Neural cell (in vitro differentiated cells): ENCODE measurements at regions not wholly inside any gene's neighbourhood (a gene's known extent, or its start where the extent isn't known, plus 50 kb on each side); places are given as distances from the start of the nearest gene placed in this dataset.

Experiments used
- H2AFZ ChIP-seq: fragments of 200-600, 300-800 bp; sonication (generic), shearing (Covaris generic); 2 replicates; pipeline ENCODE4 v1.6.0; 2014; ENCODE audit warnings: low read depth, mild to moderate bottlenecking, antibody characterized with exemption, low read length, moderate library complexity
- H3F3A ChIP-seq: fragments of 200-600 bp; shearing (Covaris generic); 2 replicates; pipeline ENCODE4 v1.6.1; 2016; ENCODE audit warnings: mild to moderate bottlenecking, moderate library complexity, mixed read lengths, antibody characterized with exemption, low read length; ENCODE audit not compliant: insufficient read depth, poor library complexity, severe bottlenecking
- H3K27ac ChIP-seq: fragments of 200-600, 300-800 bp; sonication (generic), shearing (Covaris generic); 2 replicates; pipeline ENCODE4 v1.5.1; 2014; ENCODE audit warnings: mild to moderate bottlenecking, low read length, moderate library complexity
- H3K27me3 ChIP-seq: fragments of 300-800, 200-600 bp; sonication (generic), shearing (Covaris generic); 2 replicates; pipeline ENCODE4 v1.6.0; 2014; ENCODE audit warnings: mild to moderate bottlenecking, low read depth, low read length, moderate library complexity; ENCODE audit not compliant: insufficient read depth
- H3K36me3 ChIP-seq: fragments of 300-800, 200-600 bp; sonication (generic), shearing (Covaris generic); 2 replicates; pipeline ENCODE4 v1.5.1; 2014; ENCODE audit warnings: mild to moderate bottlenecking, antibody characterized with exemption, low read length, moderate library complexity; ENCODE audit not compliant: insufficient read depth
- H3K4me2 ChIP-seq: fragments of 300-800, 200-600 bp; sonication (generic), shearing (Covaris generic); 2 replicates; pipeline ENCODE4 v1.6.0; 2014; ENCODE audit warnings: mild to moderate bottlenecking, low read length
- H3K4me3 ChIP-seq: fragments of 300-800, 200-600 bp; sonication (generic), shearing (Covaris generic); 2 replicates; pipeline ENCODE4 v1.5.1; 2014; ENCODE audit warnings: mild to moderate bottlenecking, low read length, moderate library complexity
- H3K79me2 ChIP-seq: fragments of 200-600 bp; shearing (Covaris generic); replicated peaks from 2 replicates; pipeline ENCODE4 v1.6.0; 2014; ENCODE audit warnings: mild to moderate bottlenecking, low read length, moderate library complexity; ENCODE audit not compliant: insufficient read depth
- H3K9ac ChIP-seq: fragments of 300-800, 200-600 bp; sonication (generic), shearing (Covaris generic); 2 replicates; pipeline ENCODE4 v1.6.1; 2016; ENCODE audit warnings: mild to moderate bottlenecking, low read length, mixed read lengths
- H3K9me2 ChIP-seq: fragments of 200-600 bp; shearing (Covaris generic); 2 replicates; pipeline ENCODE4 v1.6.1; 2016; ENCODE audit warnings: mild to moderate bottlenecking, low read length, mixed read lengths; ENCODE audit not compliant: insufficient read depth
- H3K9me3 ChIP-seq: fragments of 200-600, 300-800 bp; sonication (generic), shearing (Covaris generic); 2 replicates; pipeline ENCODE4 v1.6.1; 2016; ENCODE audit warnings: mild to moderate bottlenecking, mixed run types, low read length, moderate library complexity, mixed read lengths
- H4K20me1 ChIP-seq: fragments of 200-600 bp; shearing (Covaris generic); 2 replicates; pipeline ENCODE4 v1.6.1; 2016; ENCODE audit warnings: mild to moderate bottlenecking, mixed run types; ENCODE audit not compliant: insufficient read depth
- CTCF ChIP-seq: fragments of 450-650 bp; IDR thresholded peaks from 2 replicates; pipeline ENCODE4 v1.5.1; 2014; ENCODE audit warnings: antibody characterized with exemption, mild to moderate bottlenecking, moderate library complexity; ENCODE audit not compliant: poor library complexity, severe bottlenecking
- EP300 ChIP-seq: fragments of 450-650 bp; conservative IDR thresholded peaks from 2 replicates; pipeline ENCODE4 v1.6.1; 2014; ENCODE audit warnings: antibody characterized with exemption, mild to moderate bottlenecking, moderate library complexity; ENCODE audit not compliant: poor library complexity, severe bottlenecking
- EZH2 ChIP-seq: fragments of 200-600, 300-800 bp; shearing (Covaris generic), sonication (generic); IDR thresholded peaks from 2 replicates; pipeline ENCODE4 v1.6.1; 2014; ENCODE audit warnings: antibody characterized with exemption, low read length, borderline replicate concordance, mild to moderate bottlenecking; ENCODE audit not compliant: insufficient read depth, poor library complexity, severe bottlenecking
- MXI1 ChIP-seq: fragments of 450-650 bp; conservative IDR thresholded peaks from 2 replicates; pipeline ENCODE4 v1.6.1; 2014; ENCODE audit warnings: antibody characterized with exemption, mild to moderate bottlenecking; ENCODE audit not compliant: poor library complexity, severe bottlenecking
- SMC3 ChIP-seq: fragments of 450-650 bp; conservative IDR thresholded peaks from 2 replicates; pipeline ENCODE4 v1.6.1; 2014; ENCODE audit warnings: antibody characterized with exemption, mild to moderate bottlenecking, moderate library complexity; ENCODE audit not compliant: poor library complexity
- TAF1 ChIP-seq: IDR thresholded peaks from 2 replicates; pipeline ENCODE4 v1.6.1; 2012; ENCODE audit warnings: low read depth
- TF ChIP-seq, protein P1 (sequence below): IDR thresholded peaks from 2 replicates; pipeline ENCODE4 v1.6.1; 2012; ENCODE audit warnings: borderline replicate concordance

GRCh38 chr12:46887870-46888269 lies 62.1 kb upstream of the SLC38A4 start:
- H3K4me3 ChIP-seq = no peak overlapping the region
- H3K9me3 ChIP-seq = no peaks in the 10 kb centered on the region
- H3K4me2 ChIP-seq = no peak overlapping the region
- no peaks in the 10 kb centered on the region for H3K36me3 ChIP-seq
- H3K27ac ChIP-seq = no peak overlapping the region
- H2AFZ ChIP-seq = no peak overlapping the region
- no peaks in the 10 kb centered on the region for H3K79me2 ChIP-seq
- H3F3A ChIP-seq = no peaks in the 10 kb centered on the region
- no peaks in the 10 kb centered on the region for H3K27me3 ChIP-seq
- no peaks in the 10 kb centered on the region for H3K9me2 ChIP-seq
- no peaks in the 10 kb centered on the region for H4K20me1 ChIP-seq
- no peak overlapping the region for H3K9ac ChIP-seq
- TF ChIP-seq EP300 (no peak), CTCF (no peak), MXI1 (no peak)
- TF ChIP-seq, protein P1, sequence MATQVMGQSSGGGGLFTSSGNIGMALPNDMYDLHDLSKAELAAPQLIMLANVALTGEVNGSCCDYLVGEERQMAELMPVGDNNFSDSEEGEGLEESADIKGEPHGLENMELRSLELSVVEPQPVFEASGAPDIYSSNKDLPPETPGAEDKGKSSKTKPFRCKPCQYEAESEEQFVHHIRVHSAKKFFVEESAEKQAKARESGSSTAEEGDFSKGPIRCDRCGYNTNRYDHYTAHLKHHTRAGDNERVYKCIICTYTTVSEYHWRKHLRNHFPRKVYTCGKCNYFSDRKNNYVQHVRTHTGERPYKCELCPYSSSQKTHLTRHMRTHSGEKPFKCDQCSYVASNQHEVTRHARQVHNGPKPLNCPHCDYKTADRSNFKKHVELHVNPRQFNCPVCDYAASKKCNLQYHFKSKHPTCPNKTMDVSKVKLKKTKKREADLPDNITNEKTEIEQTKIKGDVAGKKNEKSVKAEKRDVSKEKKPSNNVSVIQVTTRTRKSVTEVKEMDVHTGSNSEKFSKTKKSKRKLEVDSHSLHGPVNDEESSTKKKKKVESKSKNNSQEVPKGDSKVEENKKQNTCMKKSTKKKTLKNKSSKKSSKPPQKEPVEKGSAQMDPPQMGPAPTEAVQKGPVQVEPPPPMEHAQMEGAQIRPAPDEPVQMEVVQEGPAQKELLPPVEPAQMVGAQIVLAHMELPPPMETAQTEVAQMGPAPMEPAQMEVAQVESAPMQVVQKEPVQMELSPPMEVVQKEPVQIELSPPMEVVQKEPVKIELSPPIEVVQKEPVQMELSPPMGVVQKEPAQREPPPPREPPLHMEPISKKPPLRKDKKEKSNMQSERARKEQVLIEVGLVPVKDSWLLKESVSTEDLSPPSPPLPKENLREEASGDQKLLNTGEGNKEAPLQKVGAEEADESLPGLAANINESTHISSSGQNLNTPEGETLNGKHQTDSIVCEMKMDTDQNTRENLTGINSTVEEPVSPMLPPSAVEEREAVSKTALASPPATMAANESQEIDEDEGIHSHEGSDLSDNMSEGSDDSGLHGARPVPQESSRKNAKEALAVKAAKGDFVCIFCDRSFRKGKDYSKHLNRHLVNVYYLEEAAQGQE = no peak

DNA sequence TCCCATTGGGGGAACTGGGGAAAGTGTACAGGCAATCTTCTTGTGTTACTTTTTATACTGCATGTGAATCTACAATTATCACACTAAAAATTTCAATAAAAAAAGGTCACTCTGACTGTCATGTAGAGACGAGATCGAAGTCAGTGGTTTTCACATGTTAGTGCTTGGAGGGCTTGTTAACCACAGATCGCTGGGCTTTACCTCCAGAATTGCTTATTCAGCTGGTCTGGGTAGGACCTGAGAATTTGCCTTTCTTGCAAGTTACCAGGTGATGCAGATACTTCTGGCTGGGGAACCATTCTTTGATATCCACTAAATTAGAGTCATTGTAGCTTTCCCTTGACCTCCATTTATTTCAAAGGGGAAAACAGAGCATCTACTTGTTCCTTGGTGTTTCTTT lies 62.8 kb upstream of the SLC38A4 start:
- H3K79me2 ChIP-seq = no peaks in the 10 kb centered on the region
- no peak overlapping the region for H3K4me2 ChIP-seq
- no peaks in the 10 kb centered on the region for H3K9me3 ChIP-seq
- no peaks in the 10 kb centered on the region for H3F3A ChIP-seq
- H3K27ac ChIP-seq = no peak overlapping the region
- H3K27me3 ChIP-seq = no peaks in the 10 kb centered on the region
- H2AFZ ChIP-seq = no peak overlapping the region
- no peak for TF ChIP-seq TAF1
- TF ChIP-seq, protein P1 = no peak
- no peak for TF ChIP-seq SMC3
- no peak for TF ChIP-seq CTCF
- TF ChIP-seq EP300 = no peak
- TF ChIP-seq EZH2 = no peak
- H4K20me1 ChIP-seq = no peaks in the 10 kb centered on the region
- no peaks in the 10 kb centered on the region for H3K9me2 ChIP-seq
- no peak overlapping the region for H3K9ac ChIP-seq
- no peak overlapping the region for H3K4me3 ChIP-seq
- no peaks in the 10 kb centered on the region for H3K36me3 ChIP-seq
